ENCODE measurements at regions not wholly inside any gene's neighbourhood (a gene's known extent, or its start where the extent isn't known, plus 50 kb on each side); places are given as distances from the start of the nearest gene placed in this dataset.

GRCh38 chr5:129387944-129388343, 72.2 kb upstream of the ADAMTS19 start:
- TF ChIP-seq CTCF (conservative IDR thresholded peaks at IDR 0.05; ENCODE audit: low read depth, low read length) (no peak), EZH2 (IDR thresholded peaks at IDR 0.05; ENCODE audit: borderline replicate concordance, low read depth, low read length, poor library complexity, severe bottlenecking) (no peak)

All from A673 (cell line).